C4-2B (cell line): ENCODE measurements at regions not wholly inside any gene's neighbourhood (a gene's known extent, or its start where the extent isn't known, plus 50 kb on each side); places are given as distances from the start of the nearest gene placed in this dataset.

ENCODE experiments used
- CTCF ChIP-seq: fragments of 450-650 bp; conservative IDR thresholded peaks from 2 replicates; pipeline ENCODE4 v1.5.1; 2017; ENCODE audit warnings: mild to moderate bottlenecking
- ZFX ChIP-seq: fragments of 450-650 bp; IDR thresholded peaks from 2 replicates; pipeline ENCODE4 v1.6.1; 2017

GRCh38 chr18:60560071-60560470, 187.5 kb upstream of the MC4R start:
- no peak for TF ChIP-seq CTCF
- no peak for TF ChIP-seq ZFX
